HG03066 (cell line): ENCODE measurements at regions not wholly inside any gene's neighbourhood (a gene's known extent, or its start where the extent isn't known, plus 50 kb on each side); places are given as distances from the start of the nearest gene placed in this dataset.

Experiments
- ATAC-seq: cut with Tn5 transposase; IDR thresholded peaks from one replicate; pipeline ENCODE4 v1.9.1; 2021; ENCODE audit warnings: low read depth; ENCODE audit not compliant: unreplicated experiment

- ATAC-seq, result no peak
Measured at GRCh38 chr1:113255038-113255719, 135.1 kb upstream of the MAGI3 start.

- no peak for ATAC-seq
Measured at GRCh38 chr1:113255720-113256347, 134.5 kb upstream of the MAGI3 start.

- no peak for ATAC-seq
Measured at GRCh38 chr1:113256348-113256729, 134.0 kb upstream of the MAGI3 start.

GRCh38 chr1:113259988-113260387, 130.3 kb upstream of the MAGI3 start:
- no peak for ATAC-seq

- no peak for ATAC-seq
Measured at GRCh38 chr1:113265196-113265595, 125.1 kb upstream of the MAGI3 start.

- no peak for ATAC-seq
Measured at GRCh38 chr1:113266788-113267187, 123.5 kb upstream of the MAGI3 start.

- ATAC-seq, result no peak
Measured at GRCh38 chr1:113269168-113269963, 120.9 kb upstream of the MAGI3 start.

- ATAC-seq, result no peak
Measured at GRCh38 chr1:113271039-113271438, 119.3 kb upstream of the MAGI3 start.

- ATAC-seq, result no peak
Measured at GRCh38 chr1:113275083-113275482, 115.2 kb upstream of the MAGI3 start.

- ATAC-seq, result no peak
Measured at GRCh38 chr1:113275691-113276090, 114.6 kb upstream of the MAGI3 start.

GRCh38 chr1:113276507-113276906, 113.8 kb upstream of the MAGI3 start:
- ATAC-seq, result no peak

- no peak for ATAC-seq
Measured at GRCh38 chr1:113278371-113278770, 111.9 kb upstream of the MAGI3 start.

- no peak for ATAC-seq
Measured at GRCh38 chr1:113278777-113279176, 111.5 kb upstream of the MAGI3 start.

- ATAC-seq, result no peak
Measured at GRCh38 chr1:113279776-113280391, 110.4 kb upstream of the MAGI3 start.

GRCh38 chr1:113280581-113280980, 109.7 kb upstream of the MAGI3 start:
- no peak for ATAC-seq

- no peak for ATAC-seq
Measured at GRCh38 chr1:113281550-113281949, 108.8 kb upstream of the MAGI3 start.

- no peak for ATAC-seq
Measured at GRCh38 chr1:113282008-113282892, 108.1 kb upstream of the MAGI3 start.

GRCh38 chr1:113282893-113283285, 107.4 kb upstream of the MAGI3 start:
- ATAC-seq, result no peak

- no peak for ATAC-seq
Measured at GRCh38 chr1:113283914-113284313, 106.4 kb upstream of the MAGI3 start.

- no peak for ATAC-seq
Measured at GRCh38 chr1:113286156-113286555, 104.2 kb upstream of the MAGI3 start.
